Activated CD8-positive, alpha-beta T cell treated with anti-CD3 and anti-CD28 coated beads for 36 hours (primary cell): ENCODE measurements at regions not wholly inside any gene's neighbourhood (a gene's known extent, or its start where the extent isn't known, plus 50 kb on each side); places are given as distances from the start of the nearest gene placed in this dataset.

ENCODE experiments used
- ATAC-seq: fragments of 200-7000 bp; cut with Tn5 transposase; one replicate; pipeline ENCODE4 v1.10.0; 2021; ENCODE audit warnings: mild to moderate bottlenecking, moderate library complexity
- CTCF ChIA-PET: fragments of 350-600 bp; sonication (Branson Sonifier 250); formaldehyde crosslinking; loops from one replicate; lab custom pipeline; 2021; ENCODE audit warnings: antibody characterized with exemption; lab: Charles Lee
- POLR2A ChIA-PET: fragments of 350-600 bp; sonication (Branson Sonifier 250); formaldehyde crosslinking; loops from one replicate; lab custom pipeline; 2021; ENCODE audit warnings: antibody characterized with exemption; lab: Charles Lee
- DNase-seq: peaks from one replicate; pipeline ENCODE4 v3.0.0-alpha.2; 2020
- H3K27ac Mint-ChIP-seq: one replicate; pipeline ENCODE4 v1.8.0; 2021; ENCODE audit warnings: mild to moderate bottlenecking, mixed read lengths
- H3K27me3 Mint-ChIP-seq: one replicate; pipeline ENCODE4 v1.8.0; 2021; ENCODE audit warnings: mixed read lengths
- H3K36me3 Mint-ChIP-seq: one replicate; pipeline ENCODE4 v1.8.0; 2021; ENCODE audit warnings: low read depth, mixed read lengths
- H3K4me1 Mint-ChIP-seq: one replicate; pipeline ENCODE4 v1.8.0; 2021; ENCODE audit warnings: low read depth, mixed read lengths
- H3K4me3 Mint-ChIP-seq: one replicate; pipeline ENCODE4 v1.8.0; 2021; ENCODE audit warnings: mild to moderate bottlenecking, moderate library complexity, mixed read lengths
- H3K9me3 Mint-ChIP-seq: one replicate; pipeline ENCODE4 v1.8.0; 2021; ENCODE audit warnings: mixed read lengths
- CTCF ChIP-seq: fragments of 200-600 bp; IDR thresholded peaks from one replicate; pipeline ENCODE4 v1.8.0; 2022; ENCODE audit warnings: antibody characterized with exemption, mild to moderate bottlenecking
- intact Hi-C: fragments of 100-400 bp; cut with micrococcal nuclease; formaldehyde crosslinking; loops from one replicate; pipeline ENCODE4 v1.10.0; 2022

- Mint-ChIP-seq H3K4me3 (no peak overlapping the region), H3K4me1 (no peaks in the 10 kb centered on the region), H3K9me3 (no peaks in the 10 kb centered on the region), H3K27me3 (no peaks in the 10 kb centered on the region), H3K27ac (no peak overlapping the region), H3K36me3 (no peaks in the 10 kb centered on the region)
- ATAC-seq, result no peak
- CTCF ChIA-PET, result no interaction called here
- intact Hi-C loops, result no loop called here
- POLR2A ChIA-PET, result no interaction called here
- no peak for TF ChIP-seq CTCF
- no peak for DNase-seq
Observed at GRCh38 chr12:78680596-78680995, 184.0 kb upstream of the SYT1 start.

- no peak overlapping the region for H3K4me3 Mint-ChIP-seq
- DNase-seq, result no peak
Observed at GRCh38 chr12:78683031-78683430, 181.5 kb upstream of the SYT1 start.

GRCh38 chr12:78683626-78684025 lies 180.9 kb upstream of the SYT1 start:
- ATAC-seq, result no peak
- Mint-ChIP-seq H3K9me3 (no peaks in the 10 kb centered on the region), H3K27ac (no peak overlapping the region), H3K4me1 (no peaks in the 10 kb centered on the region), H3K4me3 (no peak overlapping the region), H3K36me3 (no peaks in the 10 kb centered on the region), H3K27me3 (no peaks in the 10 kb centered on the region)
- ChIA-PET POLR2A (no interaction called here), CTCF (no interaction called here)
- no peak for DNase-seq
- intact Hi-C loops, result no loop called here
- TF ChIP-seq CTCF, result no peak

More at GRCh38 chr12:78683031-78683430, 181.5 kb upstream of the SYT1 start:
- ATAC-seq, result no peak
- no peak overlapping the region for H3K27ac Mint-ChIP-seq
- H3K9me3 Mint-ChIP-seq, result no peaks in the 10 kb centered on the region
- intact Hi-C loops, result no loop called here
- no peaks in the 10 kb centered on the region for H3K36me3 Mint-ChIP-seq
- TF ChIP-seq CTCF, result no peak
- CTCF ChIA-PET, result no interaction called here
- H3K4me1 Mint-ChIP-seq, result no peaks in the 10 kb centered on the region
- POLR2A ChIA-PET, result no interaction called here
- no peaks in the 10 kb centered on the region for H3K27me3 Mint-ChIP-seq

- H3K4me3 Mint-ChIP-seq, result no peak overlapping the region
- H3K9me3 Mint-ChIP-seq, result no peaks in the 10 kb centered on the region
- H3K36me3 Mint-ChIP-seq, result no peaks in the 10 kb centered on the region
- no peak overlapping the region for H3K27ac Mint-ChIP-seq
- DNase-seq, result no peak
- CTCF ChIA-PET, result no interaction called here
- intact Hi-C loops, result no loop called here
- ATAC-seq, result no peak
- POLR2A ChIA-PET, result no interaction called here
- no peaks in the 10 kb centered on the region for H3K4me1 Mint-ChIP-seq
- no peaks in the 10 kb centered on the region for H3K27me3 Mint-ChIP-seq
- TF ChIP-seq CTCF, result no peak
Observed at GRCh38 chr12:78684419-78684818, 180.2 kb upstream of the SYT1 start.

- Mint-ChIP-seq H3K9me3 (peaks cover 6% of the 10 kb centered on the region), H3K36me3 (no peaks in the 10 kb centered on the region), H3K27ac (no peak overlapping the region), H3K27me3 (no peaks in the 10 kb centered on the region), H3K4me1 (no peaks in the 10 kb centered on the region), H3K4me3 (no peak overlapping the region)
- no peak for ATAC-seq
- intact Hi-C loops, result no loop called here
- POLR2A ChIA-PET, result no interaction called here
- CTCF ChIA-PET, result no interaction called here
- TF ChIP-seq CTCF, result no peak
- no peak for DNase-seq
Observed at GRCh38 chr12:78695749-78696148, 168.8 kb upstream of the SYT1 start.
